Esophagus squamous epithelium (tissue), 5 donors: ENCODE measurements at regions not wholly inside any gene's neighbourhood (a gene's known extent, or its start where the extent isn't known, plus 50 kb on each side); places are given as distances from the start of the nearest gene placed in this dataset.

Source experiments
- DNase-seq: peaks from one replicate; lab custom pipeline; 2025; lab: John Stamatoyannopoulos, UW
- H3K27ac ChIP-seq, 4 donors: fragments of 200-600 bp; sonication (generic); one replicate each; pipeline ENCODE4 v1.5.1; 2016 to 2019; ENCODE audit warnings: mild to moderate bottlenecking in 1 of 4
- H3K27me3 ChIP-seq, 4 donors: fragments of 200-600 bp; sonication (generic); 1 replicate in 3 of 4; 2 replicates in 1 of 4; pipeline versions ENCODE4 v1.5.1 to v1.6.0; 2017 to 2021; ENCODE audit warnings: antibody characterized with exemption in 1 of 4
- H3K36me3 ChIP-seq, 3 donors: fragments of 200-600 bp; sonication (generic); one replicate each; pipeline ENCODE4 v1.5.1; 2016 to 2019
- H3K4me1 ChIP-seq, 3 donors: fragments of 200-600 bp; sonication (generic); one replicate each; pipeline ENCODE4 v1.5.1; 2017 to 2019
- H3K4me3 ChIP-seq, 4 donors: fragments of 200-600 bp; sonication (generic); 1 replicate in 3 of 4; 2 replicates in 1 of 4; pipeline ENCODE4 v1.5.1; 2016 to 2019; ENCODE audit warnings: mild to moderate bottlenecking in 2 of 4, moderate library complexity in 1 of 4
- H3K9me3 ChIP-seq, 3 donors: fragments of 200-600 bp; sonication (generic); one replicate each; pipeline ENCODE4 v1.5.1; 2016 to 2019
- CTCF ChIP-seq, 6 experiments: fragments of 450-650 bp in 4 of 6; fragments of 200-600 bp in 2 of 6; sonication (generic) in 2 of 6; IDR thresholded peaks; one replicate each; pipeline ENCODE4 v1.5.1; 2016 to 2019; ENCODE audit warnings: antibody characterized with exemption in 6 of 6, mild to moderate bottlenecking in 4 of 6, moderate library complexity in 4 of 6
- POLR2A ChIP-seq, 4 donors: fragments of 450-650 bp; IDR thresholded peaks; one replicate each; pipeline ENCODE4 v1.6.1; 2017; ENCODE audit warnings: antibody characterized with exemption in 4 of 4, mild to moderate bottlenecking in 4 of 4, moderate library complexity in 3 of 4
- WGBS, 2 donors: methylation state at CpG; one replicate each; pipeline ENCODE4 v1.1.5; 2018; 5-methylcytosine and 5-hydroxymethylcytosine counted together
- intact Hi-C: fragments of 100-400 bp; cut with DNase I; formaldehyde crosslinking; loops from one replicate; pipeline ENCODE4 v1.15.0; 2022
- donor health status: DM: yes; HTN: yes; CAD: no.

DNA sequence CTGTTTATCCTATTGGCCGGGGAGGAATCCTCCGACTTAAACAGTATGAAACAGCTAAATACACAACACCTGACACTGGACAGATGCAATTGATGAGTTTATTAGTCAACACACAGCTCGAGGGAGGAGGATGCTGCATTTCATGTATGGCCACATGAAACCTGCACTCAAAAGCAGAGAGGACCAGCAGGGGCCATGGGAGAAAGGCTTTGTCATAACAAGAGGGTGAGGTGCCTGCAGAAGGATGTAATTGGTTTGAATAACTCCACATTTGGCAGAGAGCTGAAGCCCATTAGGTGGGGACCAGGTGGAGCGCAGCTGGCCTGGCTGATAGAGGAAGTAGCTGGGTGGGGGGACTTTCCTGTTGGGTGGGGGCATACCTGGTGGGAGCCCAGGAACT is 599.1 kb downstream of the PTPRU start:
- Histone ChIP-seq H3K4me3 (no peak overlapping the region), H3K27ac (no peak overlapping the region), H3K9me3 (no peaks in the 10 kb centered on the region), H3K27me3 (peaks cover 0 to 58% (median 0%) of the 10 kb centered on the region in 4 donors), H3K4me1 (no peaks in the 10 kb centered on the region), H3K36me3 (no peaks in the 10 kb centered on the region)
- 43 to 52% methylated on average over 4 of the region's 4 CpGs for WGBS, 2 donors
- TF ChIP-seq CTCF (IDR thresholded peaks at IDR 0.05) (no peak), POLR2A (IDR thresholded peaks at IDR 0.05) (no peak)
- DNase-seq: no peak
- intact Hi-C loops: no loop called here

DNA sequence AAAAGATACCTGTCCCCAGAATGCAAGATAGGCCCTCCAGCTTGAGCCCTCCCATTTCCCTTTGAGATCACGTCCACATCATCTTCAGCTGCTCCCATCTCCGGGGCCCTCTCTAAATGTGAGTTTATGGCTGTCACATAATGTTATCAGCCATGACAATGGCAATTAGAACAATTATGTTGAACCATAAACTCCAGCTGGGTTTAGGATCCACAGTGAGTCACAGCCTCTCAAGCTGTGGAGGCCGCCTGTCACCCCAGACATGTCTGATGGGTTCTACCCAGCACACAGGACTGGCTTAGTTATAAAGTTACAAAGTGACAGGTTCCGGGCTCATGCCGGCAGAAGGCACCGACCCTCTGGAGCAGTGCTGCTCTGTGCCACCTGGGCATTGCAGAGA is 597.3 kb downstream of the PTPRU start:
- H3K27ac ChIP-seq: no peak overlapping the region
- no peak overlapping the region for H3K4me3 ChIP-seq
- 71 to 72% methylated on average over 3 to 4 of the region's 6 CpGs for WGBS, 2 donors
- TF ChIP-seq POLR2A (IDR thresholded peaks at IDR 0.05) (no peak), CTCF (IDR thresholded peaks at IDR 0.05) (no peak)
- no peak for DNase-seq
- no peaks in the 10 kb centered on the region for H3K4me1 ChIP-seq
- H3K27me3 ChIP-seq: peaks cover 0 to 63% (median 0%) of the 10 kb centered on the region in 4 donors
- intact Hi-C loops: no loop called here
- no peaks in the 10 kb centered on the region for H3K9me3 ChIP-seq
- H3K36me3 ChIP-seq: no peaks in the 10 kb centered on the region

GRCh38 chr1:29832936-29833335 is 596.6 kb downstream of the PTPRU start:
- intact Hi-C loops: no loop called here
- Histone ChIP-seq H3K4me3 (no peak overlapping the region), H3K4me1 (no peaks in the 10 kb centered on the region), H3K27me3 (peaks cover 0 to 64% (median 0%) of the 10 kb centered on the region in 4 donors), H3K9me3 (no peaks in the 10 kb centered on the region), H3K27ac (no peak overlapping the region), H3K36me3 (no peaks in the 10 kb centered on the region)
- no peak for DNase-seq
- 68 to 83% methylated on average over 4 to 5 of the region's 5 CpGs for WGBS, 2 donors
- TF ChIP-seq POLR2A (IDR thresholded peaks at IDR 0.05) (no peak), CTCF (IDR thresholded peaks at IDR 0.05) (no peak)

DNA sequence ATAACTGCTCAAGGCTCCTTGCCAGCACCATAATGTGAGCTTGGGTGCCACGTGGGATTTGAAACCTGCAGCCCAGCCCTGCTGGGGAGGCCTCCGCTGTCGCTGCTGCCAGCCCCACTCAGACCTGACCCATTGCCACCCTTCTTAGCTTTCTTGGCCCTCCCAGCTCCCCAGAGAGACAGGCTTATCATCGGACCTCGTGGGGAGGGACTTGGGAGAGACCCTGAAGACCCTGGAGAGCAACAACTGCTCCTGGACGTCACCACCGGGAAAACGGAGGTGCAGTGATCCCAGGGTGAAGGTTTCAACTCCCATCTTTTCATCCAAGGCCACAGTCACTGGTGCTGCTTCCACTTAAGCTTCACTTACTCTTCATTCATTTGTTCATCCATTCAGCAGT is 596.1 kb downstream of the PTPRU start:
- DNase-seq: no peak
- Histone ChIP-seq H3K9me3 (no peaks in the 10 kb centered on the region), H3K27me3 (peaks cover 0 to 68% (median 0%) of the 10 kb centered on the region in 4 donors), H3K4me1 (no peaks in the 10 kb centered on the region), H3K4me3 (no peak overlapping the region), H3K27ac (no peak overlapping the region), H3K36me3 (no peaks in the 10 kb centered on the region)
- intact Hi-C loops: no loop called here
- WGBS, 2 donors: 67 to 74% methylated on average over 4 to 5 of the region's 8 CpGs
- TF ChIP-seq POLR2A (IDR thresholded peaks at IDR 0.05) (no peak), CTCF (IDR thresholded peaks at IDR 0.05) (no peak)

DNA sequence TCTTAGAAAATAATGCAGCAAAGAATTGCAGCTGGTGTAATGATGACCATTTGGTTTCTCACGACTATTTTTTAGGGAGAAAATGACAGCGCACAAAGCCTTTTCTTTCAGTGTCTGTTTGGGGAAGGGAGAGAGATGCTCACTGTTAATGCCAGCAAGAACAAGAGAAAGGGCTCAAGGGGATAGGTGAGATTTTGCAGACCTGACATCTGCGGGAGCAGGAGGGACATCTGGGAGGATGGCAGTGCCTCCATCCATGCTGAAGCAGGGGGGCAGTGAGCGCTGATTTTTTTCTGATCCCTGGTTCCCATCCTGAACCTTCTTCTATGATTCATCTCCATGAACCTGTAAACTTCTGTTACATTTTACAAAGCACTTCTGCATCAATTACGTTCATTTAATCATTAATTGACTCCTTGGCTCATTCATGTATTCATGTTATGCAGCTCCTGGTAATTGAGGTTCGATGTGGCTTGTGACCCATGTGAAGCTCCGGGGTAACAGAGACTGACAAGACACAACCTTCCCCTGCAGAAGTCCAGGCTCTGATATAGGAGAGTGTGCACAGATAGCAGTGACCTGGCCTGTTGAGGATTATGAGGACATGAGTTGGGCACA is 595.3 kb downstream of the PTPRU start:
- H3K27ac ChIP-seq: no peak overlapping the region
- H3K9me3 ChIP-seq: no peaks in the 10 kb centered on the region
- intact Hi-C loops: no loop called here
- H3K27me3 ChIP-seq: peaks cover 0 to 68% (median 0%) of the 10 kb centered on the region in 4 donors
- WGBS, 2 donors: 63 to 64% methylated on average over 7 of the region's 7 CpGs
- no peaks in the 10 kb centered on the region for H3K4me1 ChIP-seq
- no peak for TF ChIP-seq POLR2A (IDR thresholded peaks at IDR 0.05)
- no peak for TF ChIP-seq CTCF (IDR thresholded peaks at IDR 0.05)
- H3K36me3 ChIP-seq: no peaks in the 10 kb centered on the region
- no peak for DNase-seq
- no peak overlapping the region for H3K4me3 ChIP-seq
